Lung (tissue), 11 donors: ENCODE measurements at regions not wholly inside any gene's neighbourhood (a gene's known extent, or its start where the extent isn't known, plus 50 kb on each side); places are given as distances from the start of the nearest gene placed in this dataset.
"Not testable (repeated sequence)": the region's sequence is repeated elsewhere in the genome, so short reads cannot be mapped to it uniquely, and the experiment has no call there.

Experiments used
- ATAC-seq: fragments of 200-7000 bp; cut with Tn5 transposase; one replicate; pipeline ENCODE4 v1.9.1; 2020; ENCODE audit warnings: moderate number of reproducible peaks; ENCODE audit not compliant: insufficient read depth, low FRiP score
- DNase-seq, 3 donors: peaks; one replicate each; pipeline ENCODE4 v3.0.0-alpha.2; 2013 to 2017
- H3K27ac ChIP-seq, 2 donors: one replicate each; pipeline ENCODE4 v1.5.1; 2013; ENCODE audit warnings: mild to moderate bottlenecking in 2 of 2, moderate library complexity in 2 of 2, control low read depth in 1 of 2, inconsistent platforms in 1 of 2, low read depth in 1 of 2, low read length in 1 of 2
- H3K27me3 ChIP-seq, 3 donors: one replicate each; pipeline ENCODE4 v1.5.1; 2013; ENCODE audit warnings: low read length in 2 of 3; ENCODE audit not compliant: control insufficient read depth in 3 of 3, insufficient read depth in 3 of 3
- H3K36me3 ChIP-seq, 4 donors: one replicate each; pipeline ENCODE4 v1.5.1; 2013; ENCODE audit warnings: low read length in 4 of 4, mild to moderate bottlenecking in 1 of 4, moderate library complexity in 1 of 4; ENCODE audit not compliant: control insufficient read depth in 4 of 4, insufficient read depth in 4 of 4
- H3K4me1 ChIP-seq, 5 donors: one replicate each; pipeline ENCODE4 v1.5.1; 2013; ENCODE audit warnings: low read length in 5 of 5, mild to moderate bottlenecking in 2 of 5, moderate library complexity in 1 of 5; ENCODE audit not compliant: control insufficient read depth in 5 of 5, insufficient read depth in 5 of 5
- H3K4me3 ChIP-seq: one replicate; pipeline ENCODE4 v1.5.1; 2013; ENCODE audit warnings: mild to moderate bottlenecking, control low read depth, moderate library complexity
- H3K9ac ChIP-seq, 2 donors: one replicate each; pipeline ENCODE4 v1.5.1; 2013; ENCODE audit warnings: low read length in 2 of 2, control low read depth in 1 of 2; ENCODE audit not compliant: insufficient read depth in 1 of 2
- H3K9me3 ChIP-seq, 4 donors: one replicate each; pipeline ENCODE4 v1.5.1; 2013; ENCODE audit warnings: low read length in 3 of 4, mild to moderate bottlenecking in 1 of 4, moderate library complexity in 1 of 4; ENCODE audit not compliant: control insufficient read depth in 4 of 4, insufficient read depth in 3 of 4
- WGBS, 2 donors: extraction: QIAGEN DNeasy Blood & Tissue Kit; methylation state at CpG; one replicate each; pipeline ENCODE4 v1.1.7; 2013; 5-methylcytosine and 5-hydroxymethylcytosine counted together
- TF ChIP-seq, protein P1 (sequence below): IDR thresholded peaks from 2 replicates; pipeline ENCODE4 v1.5.1; 2012; ENCODE audit warnings: mild to moderate bottlenecking; ENCODE audit errors: control extremely low read depth, extremely low read depth
- donor health status: control.
- donor health status: control.
- donor health status: Bipolar disorder and iron deficiency.
- donor health status: healthy.
- donor health status: DM: yes; HTN: yes; CAD: no.

DNA sequence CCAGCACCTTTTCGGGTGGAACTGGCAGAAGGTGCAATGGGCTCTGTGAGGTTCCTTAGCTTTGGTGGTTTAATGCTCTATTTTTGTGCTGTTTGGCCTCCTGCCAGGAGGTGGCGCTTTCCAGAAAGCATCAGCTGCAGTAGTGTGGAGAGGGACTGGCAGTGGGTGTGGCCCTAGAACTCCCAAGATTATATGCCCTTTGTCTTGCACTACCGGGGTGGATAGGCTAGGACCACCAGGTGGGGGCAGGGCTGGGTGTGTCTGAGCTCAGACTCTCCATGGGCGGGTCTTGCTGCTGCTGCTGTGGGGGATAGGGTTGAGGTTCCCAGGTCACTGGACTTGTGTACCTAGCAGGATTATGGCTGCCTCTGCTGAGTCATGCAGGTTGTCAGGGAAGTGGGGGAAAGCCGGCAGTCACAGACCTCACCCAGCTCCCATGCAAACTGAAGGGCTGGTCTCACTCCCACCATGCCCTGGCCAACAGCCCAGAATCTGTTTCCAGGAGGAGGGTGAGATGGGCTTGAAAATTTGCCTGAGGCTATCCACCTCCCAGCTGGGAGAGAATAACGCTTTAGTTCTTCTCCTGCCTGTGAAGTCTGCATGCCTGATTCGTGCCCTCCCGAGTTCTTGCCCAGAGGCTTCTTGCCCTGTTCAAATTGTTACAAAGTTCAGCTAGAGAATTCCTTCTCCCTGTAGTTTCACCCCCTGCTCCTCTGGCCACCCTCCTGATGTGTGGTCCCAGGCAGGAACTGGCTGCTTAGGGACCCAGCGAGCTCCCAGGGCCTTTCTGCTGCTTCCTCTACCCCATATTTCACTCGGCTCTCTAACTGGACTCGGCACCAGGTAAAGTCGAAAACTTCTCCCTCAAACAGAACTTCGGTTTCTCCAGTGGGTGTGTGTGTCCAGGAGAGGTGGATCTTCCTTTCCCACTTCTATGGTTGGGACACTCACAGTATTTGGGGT, 76.5 kb upstream of the BTG3 start:
- DNase-seq (peak; percentile 61 to 75 (median 66)), ATAC-seq (peak; percentile 58)
- Histone ChIP-seq H3K4me1 (peaks cover 0 to 7% (median 0%) of the 10 kb centered on the region in 5 donors), H3K4me3 (no peak overlapping the region), H3K9me3 (no peaks in the 10 kb centered on the region), H3K27ac (no peak overlapping the region), H3K27me3 (no peaks in the 10 kb centered on the region), H3K9ac (peak overlapping the region in 1 of 2 donors; percentile 5), H3K36me3 (no peaks in the 10 kb centered on the region)
- WGBS, 2 donors: 48 to 59% methylated on average over 13 of the region's 13 CpGs
- TF ChIP-seq, protein P1, sequence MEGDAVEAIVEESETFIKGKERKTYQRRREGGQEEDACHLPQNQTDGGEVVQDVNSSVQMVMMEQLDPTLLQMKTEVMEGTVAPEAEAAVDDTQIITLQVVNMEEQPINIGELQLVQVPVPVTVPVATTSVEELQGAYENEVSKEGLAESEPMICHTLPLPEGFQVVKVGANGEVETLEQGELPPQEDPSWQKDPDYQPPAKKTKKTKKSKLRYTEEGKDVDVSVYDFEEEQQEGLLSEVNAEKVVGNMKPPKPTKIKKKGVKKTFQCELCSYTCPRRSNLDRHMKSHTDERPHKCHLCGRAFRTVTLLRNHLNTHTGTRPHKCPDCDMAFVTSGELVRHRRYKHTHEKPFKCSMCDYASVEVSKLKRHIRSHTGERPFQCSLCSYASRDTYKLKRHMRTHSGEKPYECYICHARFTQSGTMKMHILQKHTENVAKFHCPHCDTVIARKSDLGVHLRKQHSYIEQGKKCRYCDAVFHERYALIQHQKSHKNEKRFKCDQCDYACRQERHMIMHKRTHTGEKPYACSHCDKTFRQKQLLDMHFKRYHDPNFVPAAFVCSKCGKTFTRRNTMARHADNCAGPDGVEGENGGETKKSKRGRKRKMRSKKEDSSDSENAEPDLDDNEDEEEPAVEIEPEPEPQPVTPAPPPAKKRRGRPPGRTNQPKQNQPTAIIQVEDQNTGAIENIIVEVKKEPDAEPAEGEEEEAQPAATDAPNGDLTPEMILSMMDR: no peak

DNA sequence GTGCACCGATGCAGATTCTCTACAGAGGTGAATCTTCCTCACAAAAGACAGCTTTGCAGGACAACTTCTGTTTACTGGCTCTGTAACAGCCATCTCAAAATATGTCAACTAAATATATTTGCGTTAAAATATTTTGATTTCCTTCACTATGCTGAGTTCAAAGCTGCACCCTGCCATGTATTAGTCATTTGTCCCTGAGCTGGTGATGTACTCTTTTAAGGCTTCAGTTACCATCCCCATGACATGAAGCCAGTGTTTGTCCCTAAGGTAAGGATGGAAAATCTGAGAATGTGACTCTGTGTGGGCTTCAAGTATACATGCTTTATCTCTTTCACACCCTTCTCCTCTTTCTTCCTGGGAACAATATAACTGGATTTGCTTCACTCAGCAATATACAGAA, 70.2 kb upstream of the BTG3 start:
- no peaks in the 10 kb centered on the region for H3K36me3 ChIP-seq
- H3K27me3 ChIP-seq: no peaks in the 10 kb centered on the region
- H3K4me1 ChIP-seq: no peaks in the 10 kb centered on the region
- no peak overlapping the region for H3K9ac ChIP-seq
- DNase-seq: no peak
- no peaks in the 10 kb centered on the region for H3K9me3 ChIP-seq
- H3K4me3 ChIP-seq: no peak overlapping the region
- 78 to 84% methylated on average over 2 of the region's 2 CpGs for WGBS, 2 donors
- H3K27ac ChIP-seq: no peak overlapping the region
- TF ChIP-seq, protein P1: no peak
- ATAC-seq: no peak

DNA sequence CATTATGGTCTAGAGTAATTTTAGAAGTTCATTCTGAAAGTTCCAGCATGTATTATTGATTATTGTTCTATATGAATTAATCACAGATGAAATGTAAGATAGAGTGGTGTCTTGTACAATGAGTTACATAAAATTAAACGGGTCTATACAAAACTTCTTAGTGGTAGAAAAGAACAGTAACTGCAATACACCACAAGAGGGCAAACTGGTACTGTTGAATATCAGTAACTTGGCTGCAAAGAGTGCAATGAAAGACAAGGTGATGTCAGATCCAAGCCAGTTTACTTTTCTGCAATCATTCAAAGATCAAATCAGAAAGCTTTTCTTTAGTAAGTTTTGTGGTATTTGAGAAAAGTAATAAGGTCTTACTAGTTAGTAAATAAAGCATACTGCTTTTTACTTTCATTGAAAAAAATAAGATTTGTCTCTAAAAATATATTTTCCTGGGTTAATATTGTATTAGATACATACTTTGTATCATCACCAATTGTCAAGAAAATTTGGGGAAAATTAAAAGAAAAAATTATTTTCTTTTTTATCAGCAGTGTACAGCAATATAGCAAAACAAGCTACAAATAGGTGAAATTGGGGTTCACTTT, 66.4 kb upstream of the BTG3 start:
- Histone ChIP-seq H3K27ac (no peak overlapping the region), H3K4me1 (no peaks in the 10 kb centered on the region), H3K27me3 (no peaks in the 10 kb centered on the region), H3K36me3 (no peaks in the 10 kb centered on the region), H3K4me3 (no peak overlapping the region), H3K9ac (no peak overlapping the region), H3K9me3 (no peaks in the 10 kb centered on the region)
- TF ChIP-seq, protein P1: peak; percentile 85
- DNase-seq (peak in 2 of 3 donors; percentile 66 to 83), ATAC-seq (no peak)
- 0% methylated on average over 1 of the region's 1 CpG for WGBS, 2 donors

DNA sequence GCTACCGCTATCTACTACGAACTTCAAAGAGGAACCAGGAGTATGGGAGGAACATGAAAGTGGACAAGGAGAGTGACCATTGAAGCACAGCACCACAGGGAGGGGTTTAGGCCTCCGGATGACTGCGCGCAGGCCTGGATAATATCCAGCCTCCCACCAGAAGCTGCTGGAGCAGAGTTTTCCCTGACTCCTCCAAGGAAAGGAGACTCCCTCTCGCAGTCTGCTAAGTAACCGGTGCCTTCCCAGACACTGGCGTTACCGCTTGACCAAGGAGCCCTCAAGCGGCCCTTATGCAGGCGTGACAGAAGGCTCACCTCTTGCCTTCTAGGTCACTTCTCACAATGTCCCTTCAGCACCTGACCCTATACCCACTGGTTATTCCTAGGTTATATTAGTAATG, 64.2 kb upstream of the BTG3 start:
- DNase-seq, H3K4me1 ChIP-seq, H3K36me3 ChIP-seq, H3K9ac ChIP-seq, H3K4me3 ChIP-seq, H3K9me3 ChIP-seq, H3K27ac ChIP-seq, H3K27me3 ChIP-seq, ATAC-seq: not testable (repeated sequence)
- 83 to 89% methylated on average over 8 to 11 of the region's 11 CpGs for WGBS, 2 donors
